NCI-H2196 (cell line): ENCODE measurements at regions not wholly inside any gene's neighbourhood (a gene's known extent, or its start where the extent isn't known, plus 50 kb on each side); places are given as distances from the start of the nearest gene placed in this dataset.
"Not testable (repeated sequence)": the region's sequence is repeated elsewhere in the genome, so short reads cannot be mapped to it uniquely, and the experiment has no call there.

ENCODE experiments used
- DNase-seq: peaks from one replicate; lab custom pipeline; 2025; ENCODE audit not compliant: unreplicated experiment; lab: John Stamatoyannopoulos, UW

DNA sequence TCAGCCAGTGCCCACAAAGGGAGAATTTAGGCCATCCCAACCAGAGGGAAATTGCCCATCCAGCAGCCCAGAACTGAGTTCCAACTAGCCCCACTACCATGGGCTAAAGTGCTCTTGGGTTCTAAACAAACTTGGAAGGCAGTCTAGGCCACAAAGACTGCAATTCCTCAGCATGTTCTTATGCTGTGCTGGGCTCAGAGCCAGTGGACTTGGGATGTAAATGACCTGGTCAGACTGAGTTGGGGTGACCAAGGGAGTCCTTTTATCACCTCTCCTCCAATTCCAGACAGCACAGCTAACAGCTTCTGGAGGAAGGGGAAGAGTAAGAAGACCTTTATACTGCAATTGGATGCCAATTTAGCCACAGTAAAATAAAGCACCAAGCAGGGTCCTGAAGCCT, 607.2 kb upstream of the KCND2 start:
- DNase-seq, result no peak

GRCh38 chr7:119681336-119681735, 591.6 kb upstream of the KCND2 start:
- no peak for DNase-seq

GRCh38 chr7:119684763-119685162, 588.2 kb upstream of the KCND2 start:
- DNase-seq, result no peak

GRCh38 chr7:119685906-119686305, 587.1 kb upstream of the KCND2 start:
- DNase-seq, result no peak

GRCh38 chr7:119688831-119689230, 584.1 kb upstream of the KCND2 start:
- no peak for DNase-seq

GRCh38 chr7:119692541-119692940, 580.4 kb upstream of the KCND2 start:
- no peak for DNase-seq

GRCh38 chr7:119694506-119694905, 578.5 kb upstream of the KCND2 start:
- DNase-seq, result no peak

GRCh38 chr7:119696336-119696735, 576.6 kb upstream of the KCND2 start:
- DNase-seq, result no peak

- no peak for DNase-seq
Measured at GRCh38 chr7:119703895-119704294, 569.1 kb upstream of the KCND2 start.

- no peak for DNase-seq
Measured at GRCh38 chr7:119706608-119707007, 566.4 kb upstream of the KCND2 start.

DNA sequence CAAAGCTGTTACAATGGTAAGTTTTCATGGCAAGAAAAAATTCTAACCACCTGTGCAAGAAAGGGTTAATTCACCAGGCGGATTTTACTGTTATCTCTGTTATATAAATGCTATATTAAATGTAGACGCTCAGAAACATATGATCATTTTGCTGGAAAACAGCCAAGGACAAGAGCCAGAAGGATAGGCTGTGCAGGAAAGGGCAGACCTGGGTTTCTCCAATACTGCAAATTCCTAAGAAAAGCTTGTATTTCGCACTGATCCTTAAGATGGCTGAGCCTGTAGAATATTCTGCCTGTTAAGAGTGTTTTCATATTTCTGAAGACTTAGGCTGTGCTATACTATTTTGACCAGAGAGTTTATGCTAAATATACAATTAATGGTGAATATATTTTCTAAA, 564.1 kb upstream of the KCND2 start:
- no peak for DNase-seq

- no peak for DNase-seq
Measured at GRCh38 chr7:119711104-119711503, 561.9 kb upstream of the KCND2 start.

DNA sequence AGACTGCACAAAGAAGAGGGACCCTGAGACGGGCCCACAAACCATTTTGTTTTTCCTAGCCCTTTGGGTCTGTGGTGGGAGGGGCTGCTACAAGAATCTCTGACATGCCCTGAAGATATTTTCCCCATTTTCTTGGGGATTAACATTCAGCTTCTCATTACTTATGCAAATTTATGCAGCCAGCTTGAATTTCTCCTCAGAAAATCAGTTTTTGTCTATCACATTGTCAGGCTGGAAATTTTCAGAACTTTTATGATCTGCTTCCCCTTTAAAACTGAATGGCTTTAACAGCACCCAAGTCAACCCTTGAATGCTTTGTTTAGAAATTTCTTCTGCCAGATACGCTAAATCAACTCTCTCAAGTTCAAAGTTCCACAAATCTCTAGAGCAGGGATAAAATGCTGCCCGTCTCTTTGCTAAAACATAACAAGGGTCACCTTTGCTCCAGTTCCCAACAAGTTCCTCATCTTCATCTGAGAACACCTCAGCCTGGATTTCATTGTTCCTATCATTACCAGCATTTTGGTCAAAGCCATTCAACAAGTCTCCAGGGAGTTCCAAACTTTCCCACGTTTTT, 560.0 kb upstream of the KCND2 start:
- no peak for DNase-seq

DNA sequence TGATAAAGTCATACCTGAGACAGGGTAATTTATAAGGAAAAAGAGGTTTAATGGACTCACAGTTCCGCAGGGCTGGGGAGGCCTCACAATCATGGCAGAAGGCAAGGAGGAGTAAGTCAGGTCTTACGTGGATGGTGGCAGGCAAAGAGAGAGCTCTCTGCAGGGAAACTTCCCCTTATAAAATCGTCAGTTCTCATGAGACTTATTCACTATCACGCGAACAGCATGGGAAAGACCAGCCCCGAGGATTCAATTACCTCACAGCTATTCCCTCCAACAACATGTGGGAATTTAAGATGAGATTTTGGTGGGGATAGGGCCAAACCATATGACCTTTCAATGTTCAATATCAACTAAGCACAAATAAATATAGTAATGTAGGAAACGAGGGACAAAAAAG, 559.4 kb upstream of the KCND2 start:
- DNase-seq, result no peak

- DNase-seq, result no peak
Measured at GRCh38 chr7:119720541-119720940, 552.4 kb upstream of the KCND2 start.

DNA sequence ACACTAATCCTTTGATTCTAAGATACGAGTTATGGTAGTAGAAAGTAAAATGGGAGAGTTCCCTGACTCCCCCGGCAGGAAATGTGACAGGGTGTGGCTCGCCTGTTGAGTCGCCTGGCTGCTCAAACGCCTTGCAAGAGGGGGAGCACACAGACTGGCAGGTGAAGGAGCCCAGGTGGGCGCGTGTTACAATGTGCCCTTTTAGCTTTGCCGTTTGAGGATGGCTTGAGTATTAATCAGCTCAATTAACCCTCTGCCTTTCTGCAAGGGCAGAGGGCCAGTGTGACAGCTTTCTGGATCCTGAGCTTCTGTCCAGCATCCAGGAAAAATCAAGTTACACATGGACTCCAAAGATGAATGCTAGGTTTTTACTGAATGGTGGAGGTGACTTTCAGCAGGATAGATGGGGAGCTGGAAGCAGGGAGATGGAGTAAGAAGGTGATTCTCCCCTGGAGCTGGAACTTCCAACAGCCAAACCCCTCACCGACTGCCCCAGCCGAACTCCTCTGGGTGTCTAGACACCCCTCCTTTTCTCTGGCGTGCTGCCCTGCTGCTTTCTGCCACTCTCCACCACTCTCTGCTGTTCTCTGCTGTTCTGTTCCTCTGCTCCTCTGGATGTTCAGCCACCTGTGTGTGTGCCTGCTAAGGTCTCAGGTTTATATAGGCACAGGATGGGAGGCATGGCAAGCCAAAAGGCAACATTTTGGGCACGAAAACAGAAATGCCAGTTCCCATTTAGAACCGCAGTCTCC, 548.8 kb upstream of the KCND2 start:
- DNase-seq, result no peak

DNA sequence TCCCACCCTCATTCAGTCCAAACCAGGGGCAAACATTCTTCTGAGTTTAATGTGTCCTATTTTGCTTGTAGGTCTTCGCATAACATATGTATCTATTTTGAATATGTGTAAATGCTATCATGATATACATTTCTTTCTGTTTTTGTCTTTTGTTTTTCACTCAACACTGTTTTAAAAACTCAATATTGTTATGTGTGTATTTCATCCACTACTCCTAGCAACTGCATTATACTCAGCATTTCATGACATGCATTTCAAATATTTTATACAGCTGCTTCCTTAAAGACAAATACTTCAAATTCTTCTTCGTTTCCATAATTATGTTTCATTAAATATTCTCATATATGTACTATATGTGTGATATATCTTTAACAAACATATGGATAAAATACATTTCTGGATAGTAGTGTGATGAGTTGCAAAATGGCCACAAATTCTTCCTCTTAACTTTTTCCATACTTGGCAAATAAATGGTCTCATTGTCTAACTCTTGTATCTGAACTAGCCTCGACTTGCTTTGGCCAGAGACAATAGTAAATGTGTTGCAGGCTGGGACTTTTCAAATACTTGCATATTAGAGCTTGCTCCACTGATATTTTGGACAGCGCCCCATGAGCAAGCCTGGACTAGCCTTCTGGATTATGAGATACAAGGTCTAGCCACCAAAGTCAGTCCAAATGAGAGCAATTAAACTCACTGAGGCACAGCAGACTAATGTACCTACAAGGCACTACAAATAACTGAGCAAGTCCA, 539.7 kb upstream of the KCND2 start:
- DNase-seq, result no peak

- no peak for DNase-seq
Measured at GRCh38 chr7:119737390-119737789, 535.6 kb upstream of the KCND2 start.

- not testable (repeated sequence) for DNase-seq
Measured at GRCh38 chr7:119745280-119745679, 527.7 kb upstream of the KCND2 start.

- no peak for DNase-seq
Measured at GRCh38 chr7:119748251-119748860, 524.6 kb upstream of the KCND2 start.

DNA sequence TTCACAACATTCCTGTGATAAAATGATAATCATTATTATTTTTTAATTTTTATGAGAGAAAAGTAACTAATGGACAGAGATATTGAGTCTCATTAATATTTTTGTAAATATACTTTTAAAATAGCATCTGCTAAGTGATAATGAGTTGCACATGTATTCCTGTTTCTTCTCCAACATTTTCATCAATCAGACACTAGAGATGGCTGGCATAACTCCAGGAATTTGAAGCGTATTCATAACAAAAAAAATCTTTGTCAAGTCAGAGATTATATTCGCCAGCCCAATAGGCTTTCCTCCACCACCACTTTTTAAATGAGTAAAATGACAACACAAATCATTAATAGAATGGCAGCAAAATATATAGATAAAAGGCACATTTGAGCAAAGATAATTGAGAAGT, 524.0 kb upstream of the KCND2 start:
- DNase-seq, result no peak

DNA sequence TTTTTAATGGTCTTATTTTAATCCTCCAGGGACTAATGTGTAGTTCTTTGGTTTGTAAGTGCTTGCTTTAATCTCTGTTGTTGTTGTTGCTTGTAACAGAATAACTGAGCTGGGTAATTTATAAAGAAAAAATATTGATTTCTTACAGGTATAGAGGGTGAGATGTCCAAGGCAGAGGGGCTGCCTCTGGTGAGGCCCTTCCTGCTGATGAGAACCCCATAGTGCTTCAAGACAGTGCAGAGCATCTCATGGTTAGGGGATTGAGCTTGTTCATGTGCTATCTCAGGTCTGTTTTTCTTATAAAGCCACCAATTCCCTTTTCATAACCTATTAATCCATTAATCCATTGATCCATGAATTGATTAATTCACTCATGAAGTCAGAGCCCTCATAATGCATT, 516.3 kb upstream of the KCND2 start:
- no peak for DNase-seq
